ENCODE measurements at regions not wholly inside any gene's neighbourhood (a gene's known extent, or its start where the extent isn't known, plus 50 kb on each side); places are given as distances from the start of the nearest gene placed in this dataset.

DNA sequence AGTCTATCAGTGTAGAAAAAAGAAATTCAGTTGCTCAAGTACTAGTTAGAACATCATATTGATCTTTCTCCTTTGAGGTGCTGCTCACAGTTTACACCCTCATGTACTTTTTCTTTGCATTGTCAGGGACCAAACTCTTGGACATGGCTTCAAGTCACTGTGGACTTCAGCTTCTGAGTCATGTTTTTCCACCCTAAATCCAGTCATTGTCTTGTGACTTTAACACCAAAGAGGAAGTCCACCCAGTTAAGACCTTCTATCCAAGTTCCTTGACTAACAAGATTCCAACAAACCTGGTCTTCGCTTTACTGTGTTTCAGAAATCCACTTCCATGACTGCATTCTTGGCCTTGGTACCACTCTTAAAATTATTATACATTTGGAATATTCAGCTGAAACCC lies 206.7 kb upstream of the ARGLU1 start:
- FAIRE-seq = no peak
- Histone ChIP-seq H3K36me3 (ENCODE audit: control insufficient read depth, insufficient read depth, low read length) (no peaks in the 10 kb centered on the region), H3K4me3 (ENCODE audit: low read depth, low read length) (no peak overlapping the region), H3K27me3 (ENCODE audit: control insufficient read depth, insufficient read depth, low read length) (no peaks in the 10 kb centered on the region)
- no peak for DNase-seq (ENCODE audit: low read depth)
- TF ChIP-seq, protein P1, sequence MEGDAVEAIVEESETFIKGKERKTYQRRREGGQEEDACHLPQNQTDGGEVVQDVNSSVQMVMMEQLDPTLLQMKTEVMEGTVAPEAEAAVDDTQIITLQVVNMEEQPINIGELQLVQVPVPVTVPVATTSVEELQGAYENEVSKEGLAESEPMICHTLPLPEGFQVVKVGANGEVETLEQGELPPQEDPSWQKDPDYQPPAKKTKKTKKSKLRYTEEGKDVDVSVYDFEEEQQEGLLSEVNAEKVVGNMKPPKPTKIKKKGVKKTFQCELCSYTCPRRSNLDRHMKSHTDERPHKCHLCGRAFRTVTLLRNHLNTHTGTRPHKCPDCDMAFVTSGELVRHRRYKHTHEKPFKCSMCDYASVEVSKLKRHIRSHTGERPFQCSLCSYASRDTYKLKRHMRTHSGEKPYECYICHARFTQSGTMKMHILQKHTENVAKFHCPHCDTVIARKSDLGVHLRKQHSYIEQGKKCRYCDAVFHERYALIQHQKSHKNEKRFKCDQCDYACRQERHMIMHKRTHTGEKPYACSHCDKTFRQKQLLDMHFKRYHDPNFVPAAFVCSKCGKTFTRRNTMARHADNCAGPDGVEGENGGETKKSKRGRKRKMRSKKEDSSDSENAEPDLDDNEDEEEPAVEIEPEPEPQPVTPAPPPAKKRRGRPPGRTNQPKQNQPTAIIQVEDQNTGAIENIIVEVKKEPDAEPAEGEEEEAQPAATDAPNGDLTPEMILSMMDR (IDR thresholded peaks at IDR 0.05; ENCODE audit: insufficient read depth, low read length, severe bottlenecking) = no peak

DNA sequence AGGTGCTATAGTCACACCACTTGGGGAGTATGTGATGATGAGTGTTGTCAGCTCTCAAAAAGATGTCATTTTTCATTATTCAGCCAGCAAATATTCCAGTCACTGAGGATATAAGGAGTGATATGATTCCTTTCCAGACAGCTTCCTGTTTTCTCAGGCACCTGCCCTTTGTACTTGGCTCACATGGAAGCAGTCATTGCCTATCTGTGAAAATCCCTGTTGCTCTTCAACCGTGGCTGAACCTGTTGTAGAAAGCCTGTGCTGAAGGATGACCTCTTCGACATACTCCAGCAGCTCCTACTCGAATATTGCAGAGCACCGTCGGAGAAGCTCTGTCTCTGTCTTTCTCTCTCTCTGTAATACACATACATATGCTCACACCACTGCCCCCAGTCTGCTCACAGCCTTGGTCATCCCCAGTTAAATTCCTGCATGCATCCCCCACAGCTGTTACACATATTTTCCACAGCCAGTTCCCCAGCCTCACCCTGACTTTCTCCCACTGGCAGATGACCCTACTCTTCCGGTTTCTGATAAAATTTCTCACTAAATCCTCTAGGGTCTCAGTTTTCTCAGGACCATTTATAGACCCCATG lies 204.2 kb upstream of the ARGLU1 start:
- FAIRE-seq = no peak
- H3K4me3 ChIP-seq (ENCODE audit: low read depth, low read length) = no peak overlapping the region
- no peak for DNase-seq (ENCODE audit: low read depth)
- no peaks in the 10 kb centered on the region for H3K36me3 ChIP-seq (ENCODE audit: control insufficient read depth, insufficient read depth, low read length)
- TF ChIP-seq, protein P1 (IDR thresholded peaks at IDR 0.05; ENCODE audit: insufficient read depth, low read length, severe bottlenecking) = no peak
- no peaks in the 10 kb centered on the region for H3K27me3 ChIP-seq (ENCODE audit: control insufficient read depth, insufficient read depth, low read length)

DNA sequence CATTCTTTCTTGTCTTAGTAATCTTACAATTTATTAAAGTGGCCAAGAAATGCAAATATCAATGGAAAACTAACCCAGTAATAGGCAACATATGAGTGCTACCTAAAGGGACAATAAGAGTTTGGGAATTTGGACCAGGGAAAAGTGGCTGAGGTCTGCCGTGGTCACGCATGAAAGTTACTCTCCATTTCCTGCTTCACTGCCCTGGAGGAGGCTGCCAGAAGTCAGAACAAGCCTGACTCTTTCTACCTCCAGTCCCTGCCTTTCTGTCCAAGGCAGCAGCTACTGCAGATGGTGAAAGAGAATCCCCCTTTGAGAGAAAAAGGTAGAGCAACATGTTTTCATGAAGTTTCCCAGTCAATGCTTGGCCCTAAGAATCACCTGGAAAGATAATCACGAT lies 201.1 kb upstream of the ARGLU1 start:
- no peak for FAIRE-seq

DNA sequence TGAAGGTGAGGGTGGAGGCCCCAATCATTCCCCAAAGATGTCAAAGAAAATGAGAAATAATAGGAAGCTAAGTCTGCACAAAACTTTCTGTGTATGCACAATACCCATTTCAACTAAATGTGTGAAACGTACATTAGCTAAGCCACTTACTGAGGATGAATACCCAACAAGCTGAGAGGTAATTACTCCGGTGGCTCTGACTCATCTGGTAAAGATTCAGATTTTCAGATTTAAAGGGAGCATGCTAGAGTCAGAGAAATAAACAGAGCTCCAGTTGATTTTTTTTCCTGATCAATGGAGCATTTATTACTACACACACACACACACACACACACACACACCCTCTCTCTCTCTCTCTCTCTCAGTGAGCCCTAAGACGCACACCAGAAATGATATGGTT lies 194.8 kb upstream of the ARGLU1 start:
- Histone ChIP-seq H3K4me3 (ENCODE audit: low read depth, low read length) (no peak overlapping the region), H3K27me3 (ENCODE audit: control insufficient read depth, insufficient read depth, low read length) (no peaks in the 10 kb centered on the region), H3K36me3 (ENCODE audit: control insufficient read depth, insufficient read depth, low read length) (no peaks in the 10 kb centered on the region)
- TF ChIP-seq, protein P1 (IDR thresholded peaks at IDR 0.05; ENCODE audit: insufficient read depth, low read length, severe bottlenecking) = no peak
- FAIRE-seq (no peak), DNase-seq (ENCODE audit: low read depth) (no peak)

More for the DNA sequence above, 201.1 kb upstream of the ARGLU1 start:
- H3K36me3 ChIP-seq (ENCODE audit: control insufficient read depth, insufficient read depth, low read length) = no peaks in the 10 kb centered on the region
- H3K4me3 ChIP-seq (ENCODE audit: low read depth, low read length) = no peak overlapping the region
- no peak for DNase-seq (ENCODE audit: low read depth)
- no peaks in the 10 kb centered on the region for H3K27me3 ChIP-seq (ENCODE audit: control insufficient read depth, insufficient read depth, low read length)
- TF ChIP-seq, protein P1 (IDR thresholded peaks at IDR 0.05; ENCODE audit: insufficient read depth, low read length, severe bottlenecking) = no peak

DNA sequence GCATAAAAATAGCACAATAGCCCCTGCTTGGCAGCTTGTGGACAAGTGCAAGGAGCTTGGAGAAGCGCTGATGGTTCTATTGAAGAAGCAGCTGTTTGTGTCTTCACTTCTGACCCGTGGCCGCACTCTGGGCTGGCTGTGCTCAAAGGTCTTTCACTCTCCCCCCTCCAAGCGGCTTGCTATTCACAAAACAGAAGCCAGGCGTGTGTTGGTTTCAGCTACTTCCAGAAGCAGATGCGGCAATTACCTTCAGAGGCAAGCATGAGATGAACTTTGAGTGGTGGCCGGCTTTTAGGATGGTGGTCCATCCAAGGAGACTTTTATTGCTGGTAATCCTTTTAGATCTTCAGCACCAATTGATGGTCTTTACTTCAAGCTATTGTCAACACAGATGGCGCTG lies 188.5 kb upstream of the ARGLU1 start:
- Histone ChIP-seq H3K27me3 (ENCODE audit: control insufficient read depth, insufficient read depth, low read length) (no peaks in the 10 kb centered on the region), H3K4me3 (ENCODE audit: low read depth, low read length) (no peak overlapping the region), H3K36me3 (ENCODE audit: control insufficient read depth, insufficient read depth, low read length) (no peaks in the 10 kb centered on the region)
- DNase-seq (ENCODE audit: low read depth) (no peak), FAIRE-seq (no peak)
- TF ChIP-seq, protein P1 (IDR thresholded peaks at IDR 0.05; ENCODE audit: insufficient read depth, low read length, severe bottlenecking) = no peak

DNA sequence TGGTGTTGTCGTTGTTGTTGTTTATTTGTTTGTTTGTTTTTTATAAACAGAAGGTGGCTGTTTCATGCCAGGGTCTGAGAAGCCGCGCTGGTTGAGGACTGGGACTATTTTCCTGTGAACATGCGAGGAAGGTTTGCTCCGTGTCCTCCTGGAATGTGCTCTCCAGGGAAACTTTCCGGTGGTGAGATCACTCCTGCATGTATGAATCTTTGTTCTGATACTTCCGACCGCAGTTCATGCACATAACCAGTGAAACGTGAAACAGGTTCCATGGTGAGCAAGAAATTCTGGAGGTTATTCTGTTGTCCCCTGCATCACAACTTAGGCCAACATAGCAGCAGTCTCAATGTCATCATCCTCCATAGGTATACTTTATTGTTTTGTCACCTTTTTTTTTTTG lies 187.6 kb upstream of the ARGLU1 start:
- H3K27me3 ChIP-seq (ENCODE audit: control insufficient read depth, insufficient read depth, low read length) = no peaks in the 10 kb centered on the region
- FAIRE-seq = no peak

More for the DNA sequence above, 187.6 kb upstream of the ARGLU1 start:
- Histone ChIP-seq H3K36me3 (ENCODE audit: control insufficient read depth, insufficient read depth, low read length) (no peaks in the 10 kb centered on the region), H3K4me3 (ENCODE audit: low read depth, low read length) (no peak overlapping the region)
- DNase-seq (ENCODE audit: low read depth) = no peak
- TF ChIP-seq, protein P1 (IDR thresholded peaks at IDR 0.05; ENCODE audit: insufficient read depth, low read length, severe bottlenecking) = no peak

Measured in bronchial epithelial cell (primary cell).